ENCODE measurements at regions not wholly inside any gene's neighbourhood (a gene's known extent, or its start where the extent isn't known, plus 50 kb on each side); places are given as distances from the start of the nearest gene placed in this dataset.
"Not testable (repeated sequence)": the region's sequence is repeated elsewhere in the genome, so short reads cannot be mapped to it uniquely, and the experiment has no call there.

- not testable (repeated sequence) for TF ChIP-seq CTCF, POLR2A (IDR thresholded peaks at IDR 0.05)
These were observed 676.8 kb downstream of the BCKDHB start for GRCh38 chr6:80783271-80783670.
